SK-N-MC (cell line): ENCODE measurements at regions not wholly inside any gene's neighbourhood (a gene's known extent, or its start where the extent isn't known, plus 50 kb on each side); places are given as distances from the start of the nearest gene placed in this dataset.

Source experiments
- EZH2 ChIP-seq: fragments of 200-600 bp; sonication (generic); IDR thresholded peaks from one replicate; pipeline ENCODE4 v1.6.1; 2017; ENCODE audit warnings: antibody characterized with exemption
- POLR2AphosphoS5 ChIP-seq: IDR thresholded peaks from 2 replicates; pipeline ENCODE4 v1.6.1; 2012; ENCODE audit warnings: mild to moderate bottlenecking, low read depth, low read length, borderline replicate concordance

DNA sequence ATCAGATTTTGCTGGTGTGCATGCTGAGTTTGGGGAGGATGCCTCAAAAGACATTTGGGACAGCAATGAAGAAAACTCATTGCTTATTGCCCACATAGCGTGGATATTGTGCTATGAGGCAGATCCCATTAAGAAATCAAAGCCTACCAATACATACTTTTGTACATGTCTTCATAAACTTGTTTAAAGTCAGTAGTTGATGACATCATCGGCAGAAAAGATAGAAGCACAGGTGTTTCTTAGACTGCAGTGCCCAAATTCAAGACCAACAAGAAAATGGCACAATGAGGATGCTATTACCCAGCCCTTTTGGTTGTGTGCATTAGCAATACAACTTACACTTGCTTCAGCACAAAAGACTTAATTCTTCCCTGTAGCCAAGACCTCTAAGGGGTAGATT, 428.7 kb upstream of the RARB start:
- TF ChIP-seq EZH2, result no peak
- no peak for TF ChIP-seq POLR2AphosphoS5
